OCI-LY1 (cell line): ENCODE measurements at regions not wholly inside any gene's neighbourhood (a gene's known extent, or its start where the extent isn't known, plus 50 kb on each side); places are given as distances from the start of the nearest gene placed in this dataset.

Experiments used
- H2AFZ ChIP-seq: fragments of 200-600 bp; sonication (generic), shearing (Covaris generic); 2 replicates; pipeline ENCODE4 v1.6.0; 2014; ENCODE audit warnings: antibody characterized with exemption, mild to moderate bottlenecking, low read length
- H3F3A ChIP-seq: fragments of 200-600 bp; sonication (generic), shearing (Covaris generic); 2 replicates; pipeline ENCODE4 v1.6.0; 2014; ENCODE audit warnings: mild to moderate bottlenecking, antibody characterized with exemption, low read length, moderate library complexity; ENCODE audit not compliant: insufficient read depth
- H3K27ac ChIP-seq: fragments of 200-600 bp; sonication (generic); 2 replicates; pipeline ENCODE4 v1.5.1; 2014; ENCODE audit warnings: low read length, mixed run types, mild to moderate bottlenecking, low read depth; ENCODE audit not compliant: poor library complexity, severe bottlenecking
- H3K27me3 ChIP-seq: fragments of 200-600 bp; sonication (generic); 2 replicates; pipeline ENCODE4 v1.6.0; 2014; ENCODE audit warnings: antibody characterized with exemption, mild to moderate bottlenecking, low read length, moderate library complexity; ENCODE audit not compliant: insufficient read depth
- H3K36me3 ChIP-seq: fragments of 200-600 bp; sonication (generic); 2 replicates; pipeline ENCODE4 v1.6.1; 2014; ENCODE audit warnings: mild to moderate bottlenecking, antibody characterized with exemption, low read length, moderate library complexity, mixed read lengths; ENCODE audit not compliant: insufficient read depth
- H3K4me1 ChIP-seq: fragments of 200-600 bp; sonication (generic); 2 replicates; pipeline ENCODE4 v1.5.1; 2014; ENCODE audit warnings: mild to moderate bottlenecking, low read length, moderate library complexity; ENCODE audit not compliant: insufficient read depth, severe bottlenecking
- H3K4me2 ChIP-seq: fragments of 200-600 bp; sonication (generic), shearing (Covaris generic); 2 replicates; pipeline ENCODE4 v1.6.1; 2014; ENCODE audit warnings: low read length
- H3K4me3 ChIP-seq: fragments of 200-600 bp; sonication (generic); 2 replicates; pipeline ENCODE4 v1.5.1; 2014; ENCODE audit warnings: low read length, low read depth, mild to moderate bottlenecking, mixed read lengths; ENCODE audit not compliant: poor library complexity, severe bottlenecking
- H3K79me2 ChIP-seq: fragments of 200-600 bp; shearing (Covaris generic); 2 replicates; pipeline ENCODE4 v1.6.1; 2016; ENCODE audit warnings: mixed run types, low read length, mixed read lengths; ENCODE audit not compliant: insufficient read depth
- H3K9ac ChIP-seq: fragments of 200-600 bp; sonication (generic), shearing (Covaris generic); 2 replicates; pipeline ENCODE4 v1.6.1; 2014; ENCODE audit warnings: mild to moderate bottlenecking, low read length, mixed read lengths
- H3K9me2 ChIP-seq: fragments of 200-600 bp; sonication (generic), shearing (Covaris generic); 2 replicates; pipeline ENCODE4 v1.6.1; 2014; ENCODE audit warnings: low read depth, mild to moderate bottlenecking, low read length, mixed read lengths
- H3K9me3 ChIP-seq: fragments of 200-600 bp; shearing (Covaris generic); 2 replicates; pipeline ENCODE4 v1.6.1; 2014; ENCODE audit warnings: low read length, mixed read lengths
- H4K20me1 ChIP-seq: fragments of 200-600 bp; sonication (generic), shearing (Covaris generic); 2 replicates; pipeline ENCODE4 v1.6.0; 2016; ENCODE audit warnings: mild to moderate bottlenecking, low read length; ENCODE audit not compliant: insufficient read depth
- CTCF ChIP-seq: fragments of 200-600 bp; sonication (generic), shearing (Covaris generic); IDR thresholded peaks from 2 replicates; pipeline ENCODE4 v1.5.1; 2017; ENCODE audit warnings: mild to moderate bottlenecking, antibody characterized with exemption, low read length, moderate library complexity, mixed read lengths
- EZH2 ChIP-seq: fragments of 200-600 bp; sonication (generic), shearing (Covaris generic); IDR thresholded peaks from 2 replicates; pipeline ENCODE4 v1.8.0; 2017; ENCODE audit warnings: borderline replicate concordance, mixed run types, mild to moderate bottlenecking, antibody characterized with exemption, low read length, moderate library complexity, mixed read lengths

- Histone ChIP-seq H3K4me3 (no peak overlapping the region), H3K36me3 (peaks cover 3% of the 10 kb centered on the region; the same call in 1 of the 2 replicates), H3K9ac (no peak overlapping the region), H3K9me3 (no peaks in the 10 kb centered on the region), H3K4me2 (no peak overlapping the region), H3K27me3 (no peaks in the 10 kb centered on the region), H3K4me1 (peaks cover 17% of the 10 kb centered on the region), H4K20me1 (no peaks in the 10 kb centered on the region), H3K9me2 (no peaks in the 10 kb centered on the region), H3K27ac (no peak overlapping the region), H3K79me2 (no peaks in the 10 kb centered on the region), H2AFZ (no peak overlapping the region), H3F3A (no peaks in the 10 kb centered on the region)
- no peak for TF ChIP-seq EZH2
- no peak for TF ChIP-seq CTCF
Measured at GRCh38 chr21:36235058-36235582, 78.5 kb downstream of the DOP1B start.

GRCh38 chr21:36236052-36236730, 79.6 kb downstream of the DOP1B start:
- H3K9ac ChIP-seq = no peak overlapping the region
- no peaks in the 10 kb centered on the region for H3K9me3 ChIP-seq
- H4K20me1 ChIP-seq = no peaks in the 10 kb centered on the region
- no peaks in the 10 kb centered on the region for H3K9me2 ChIP-seq
- H3K27me3 ChIP-seq = no peaks in the 10 kb centered on the region
- peaks cover 3% of the 10 kb centered on the region; the same call in 1 of the 2 replicates for H3K36me3 ChIP-seq
- H3K4me1 ChIP-seq = peaks cover 17% of the 10 kb centered on the region
- peak overlapping the region; percentile 7 for H3K27ac ChIP-seq
- no peak overlapping the region for H3K4me3 ChIP-seq
- H3K79me2 ChIP-seq = no peaks in the 10 kb centered on the region
- H2AFZ ChIP-seq = no peak overlapping the region
- H3F3A ChIP-seq = no peaks in the 10 kb centered on the region
- peak overlapping the region; percentile 1; the same call in 1 of the 2 replicates for H3K4me2 ChIP-seq
- no peak for TF ChIP-seq CTCF

GRCh38 chr21:36237441-36237840, 80.8 kb downstream of the DOP1B start:
- H3K79me2 ChIP-seq = no peaks in the 10 kb centered on the region
- H3K27me3 ChIP-seq = no peaks in the 10 kb centered on the region
- H3K4me2 ChIP-seq = no peak overlapping the region
- H2AFZ ChIP-seq = no peak overlapping the region
- no peaks in the 10 kb centered on the region for H4K20me1 ChIP-seq
- no peak overlapping the region for H3K9ac ChIP-seq
- no peaks in the 10 kb centered on the region for H3K9me3 ChIP-seq
- H3K36me3 ChIP-seq = peaks cover 3% of the 10 kb centered on the region; the same call in 1 of the 2 replicates
- H3K4me3 ChIP-seq = no peak overlapping the region
- H3F3A ChIP-seq = no peaks in the 10 kb centered on the region
- no peaks in the 10 kb centered on the region for H3K9me2 ChIP-seq
- TF ChIP-seq CTCF (no peak), EZH2 (no peak)
- H3K27ac ChIP-seq = no peak overlapping the region
- H3K4me1 ChIP-seq = peaks cover 17% of the 10 kb centered on the region
